SK-N-SH (cell line): ENCODE measurements at regions not wholly inside any gene's neighbourhood (a gene's known extent, or its start where the extent isn't known, plus 50 kb on each side); places are given as distances from the start of the nearest gene placed in this dataset.

Source experiments
- CTCF ChIA-PET: fragments of 300-600, 350-600 bp; formaldehyde crosslinking; extraction: SDS; loops from one replicate; lab custom pipeline; 2021; lab: Yijun Ruan, JAX
- POLR2A ChIA-PET: fragments of 350-600 bp; sonication (Branson Sonifier 250); formaldehyde crosslinking; extraction: SDS; loops from one replicate; lab custom pipeline; 2020; ENCODE audit warnings: antibody characterized with exemption, inconsistent platforms; lab: Yijun Ruan, JAX
- DNase-seq: peaks from one replicate; pipeline ENCODE4 v3.0.0; 2012
- H2AFZ ChIP-seq: fragments of 200-600 bp; sonication (generic); 2 replicates; pipeline ENCODE4 v1.8.1; 2016; ENCODE audit warnings: antibody characterized with exemption, mild to moderate bottlenecking, low read depth
- H3F3A ChIP-seq: fragments of 200-600 bp; sonication (generic); replicated peaks from 2 replicates; pipeline ENCODE3; 2016; ENCODE audit warnings: antibody characterized with exemption, mild to moderate bottlenecking; ENCODE audit not compliant: insufficient read depth
- H3K27ac ChIP-seq, 2 experiments: fragments of 200-500 bp in 1 of 2; fragments of 200-600 bp in 1 of 2; sonication (Bioruptor generic) in 1 of 2; sonication (generic), shearing (Covaris generic) in 1 of 2; 2 replicates each; pipeline versions ENCODE4 v1.5.1 to v1.6.1; 2014 to 2016; ENCODE audit warnings: low read depth in 2 of 2, inconsistent platforms in 1 of 2, low read length in 1 of 2, mild to moderate bottlenecking in 1 of 2, mixed read lengths in 1 of 2
- H3K27me3 ChIP-seq: fragments of 200-600 bp; sonication (generic), shearing (Covaris generic); 2 replicates; pipeline ENCODE4 v1.6.1; 2016; ENCODE audit warnings: mixed run types; ENCODE audit not compliant: insufficient read depth
- H3K36me3 ChIP-seq, 2 experiments: fragments of 200-500 bp in 1 of 2; fragments of 200-600 bp in 1 of 2; sonication (Bioruptor generic) in 1 of 2; sonication (generic) in 1 of 2; replicated peaks in 1 of 2; 2 replicates each; pipeline versions ENCODE3 to v1.5.1; 2014 to 2016; ENCODE audit warnings: low read length in 1 of 2, mild to moderate bottlenecking in 1 of 2; ENCODE audit not compliant: insufficient read depth in 2 of 2, control insufficient read depth in 1 of 2
- H3K4me1 ChIP-seq, 2 experiments: fragments of 200-500 bp in 1 of 2; fragments of 200-600 bp in 1 of 2; sonication (Bioruptor generic) in 1 of 2; sonication (generic), shearing (Covaris generic) in 1 of 2; 2 replicates each; pipeline versions ENCODE4 v1.5.1 to v1.6.1; 2014 to 2016; ENCODE audit warnings: low read depth in 1 of 2, low read length in 1 of 2, mixed run types in 1 of 2; ENCODE audit not compliant: insufficient read depth in 2 of 2, control insufficient read depth in 1 of 2
- H3K4me2 ChIP-seq: fragments of 200-600 bp; sonication (generic), shearing (Covaris generic); 2 replicates; pipeline ENCODE4 v1.6.1; 2017; ENCODE audit warnings: mixed run types
- H3K4me3 ChIP-seq, 2 experiments: fragments of 200-500 bp in 1 of 2; fragments of 200-600 bp in 1 of 2; sonication (Bioruptor generic) in 1 of 2; sonication (generic), shearing (Covaris generic) in 1 of 2; 2 replicates each; pipeline versions ENCODE4 v1.5.1 to v1.8.1; 2014 to 2016; ENCODE audit warnings: low read depth in 2 of 2, inconsistent platforms in 1 of 2, low read length in 1 of 2, mild to moderate bottlenecking in 1 of 2, mixed read lengths in 1 of 2, moderate library complexity in 1 of 2
- H3K79me2 ChIP-seq: fragments of 200-600 bp; sonication (generic); 2 replicates; pipeline ENCODE4 v1.8.1; 2017; ENCODE audit warnings: mild to moderate bottlenecking; ENCODE audit not compliant: insufficient read depth
- H3K9ac ChIP-seq: fragments of 200-600 bp; sonication (generic); 2 replicates; pipeline ENCODE4 v1.6.1; 2017; ENCODE audit warnings: mixed run types
- H3K9me2 ChIP-seq: fragments of 200-600 bp; sonication (generic); 2 replicates; pipeline ENCODE4 v1.6.1; 2017; ENCODE audit warnings: mixed run types
- H3K9me3 ChIP-seq: fragments of 200-600 bp; sonication (generic); 2 replicates; pipeline ENCODE4 v1.6.1; 2017; ENCODE audit warnings: mixed run types, mild to moderate bottlenecking, moderate library complexity
- H4K20me1 ChIP-seq: fragments of 200-600 bp; sonication (generic); 2 replicates; pipeline ENCODE4 v1.6.1; 2017; ENCODE audit warnings: mild to moderate bottlenecking, mixed run types; ENCODE audit not compliant: insufficient read depth
- EP300 ChIP-seq, 2 experiments: IDR thresholded peaks; 2 replicates each; pipeline versions ENCODE4 v1.4.0 to v1.6.1; 2012; ENCODE audit warnings: borderline replicate concordance in 1 of 2, low read depth in 1 of 2, low read length in 1 of 2
- EZH2phosphoT487 ChIP-seq: fragments of 200-600 bp; sonication (generic); IDR thresholded peaks from 2 replicates; pipeline ENCODE4 v1.6.1; 2017; ENCODE audit warnings: low read depth, mixed run types, mild to moderate bottlenecking, antibody characterized with exemption, moderate library complexity, borderline replicate concordance
- FOSL2 ChIP-seq: IDR thresholded peaks from 2 replicates; pipeline ENCODE4 v1.4.0; 2012; ENCODE audit warnings: low read depth, mild to moderate bottlenecking, moderate library complexity, borderline replicate concordance
- FOXM1 ChIP-seq: IDR thresholded peaks from 2 replicates; pipeline ENCODE4 v1.4.0; 2012; ENCODE audit warnings: low read depth, mild to moderate bottlenecking
- GABPA ChIP-seq: IDR thresholded peaks from 2 replicates; pipeline ENCODE4 v1.4.0; 2012; ENCODE audit warnings: low read depth, mild to moderate bottlenecking
- IRF3 ChIP-seq: fragments of 150-350 bp; IDR thresholded peaks from 2 replicates; pipeline ENCODE4 v1.6.1; 2016; ENCODE audit warnings: mild to moderate bottlenecking, low read depth, low read length
- JUND ChIP-seq: IDR thresholded peaks from 2 replicates; pipeline ENCODE4 v1.4.0; 2012
- MEF2A ChIP-seq: IDR thresholded peaks from 2 replicates; pipeline ENCODE4 v1.4.0; 2012; ENCODE audit warnings: low read depth, borderline replicate concordance
- MXI1 ChIP-seq: IDR thresholded peaks from 2 replicates; pipeline ENCODE4 v1.6.1; 2012; ENCODE audit warnings: mild to moderate bottlenecking, low read depth, low read length, improper control_type of control experiment
- NRF1 ChIP-seq: IDR thresholded peaks from 2 replicates; pipeline ENCODE4 v1.6.1; 2012; ENCODE audit warnings: low read depth, mild to moderate bottlenecking, low read length
- PBX3 ChIP-seq: IDR thresholded peaks from 2 replicates; pipeline ENCODE4; 2012
- POLR2AphosphoS5 ChIP-seq: IDR thresholded peaks from 2 replicates; pipeline ENCODE4 v1.6.1; 2012; ENCODE audit warnings: low read depth, low read length
- RAD21 ChIP-seq: IDR thresholded peaks from 2 replicates; pipeline ENCODE4 v1.6.1; 2012; ENCODE audit warnings: mild to moderate bottlenecking, low read length
- RFX5 ChIP-seq: IDR thresholded peaks from 2 replicates; pipeline ENCODE4 v1.6.1; 2012; ENCODE audit warnings: mild to moderate bottlenecking, improper control_type of control experiment, low read length
- RXRA ChIP-seq: IDR thresholded peaks from 2 replicates; pipeline ENCODE4 v1.4.0; 2012; ENCODE audit warnings: low read depth, mild to moderate bottlenecking, borderline replicate concordance
- SMC3 ChIP-seq: IDR thresholded peaks from 2 replicates; pipeline ENCODE4 v1.6.1; 2012; ENCODE audit warnings: low read depth, low read length, improper control_type of control experiment
- TAF1 ChIP-seq: IDR thresholded peaks from 2 replicates; pipeline ENCODE4 v1.6.1; 2012; ENCODE audit warnings: low read depth, mild to moderate bottlenecking, low read length, moderate library complexity, borderline replicate concordance
- USF1 ChIP-seq: IDR thresholded peaks from 2 replicates; pipeline ENCODE4 v1.4.0; 2012; ENCODE audit warnings: low read depth, borderline replicate concordance
- ZBTB33 ChIP-seq: IDR thresholded peaks from 2 replicates; pipeline ENCODE4 v1.4.0; 2012; ENCODE audit warnings: low read depth, borderline replicate concordance
- WGBS: methylation state at CpG from one replicate; pipeline ENCODE4 v1.1.6; 2017; ENCODE audit warnings: low lambda C conversion rate; 5-methylcytosine and 5-hydroxymethylcytosine counted together

GRCh38 chr3:146374146-146374545 lies 95.2 kb downstream of the PLSCR2 start:
- H3K9me2 ChIP-seq: no peaks in the 10 kb centered on the region
- no peaks in the 10 kb centered on the region for H3K9me3 ChIP-seq
- no peaks in the 10 kb centered on the region for H3K27me3 ChIP-seq
- no peaks in the 10 kb centered on the region for H4K20me1 ChIP-seq
- H3F3A ChIP-seq: no peaks in the 10 kb centered on the region
- DNase-seq: no peak
- CTCF ChIA-PET: no interaction called here
- H3K27ac ChIP-seq: no peak overlapping the region
- H3K79me2 ChIP-seq: no peaks in the 10 kb centered on the region
- H3K4me2 ChIP-seq: no peak overlapping the region
- no peak overlapping the region for H3K9ac ChIP-seq
- H3K36me3 ChIP-seq: no peaks in the 10 kb centered on the region
- H2AFZ ChIP-seq: no peak overlapping the region
- no peak for TF ChIP-seq GABPA
- no peak for TF ChIP-seq SMC3
- no peak for TF ChIP-seq NRF1
- TF ChIP-seq JUND: no peak
- no peak for TF ChIP-seq POLR2AphosphoS5
- TF ChIP-seq FOSL2: no peak
- TF ChIP-seq RXRA: no peak
- no peak for TF ChIP-seq FOXM1
- TF ChIP-seq IRF3: no peak
- no peak for TF ChIP-seq RFX5
- no peak for TF ChIP-seq MXI1
- TF ChIP-seq MEF2A: no peak
- no peak for TF ChIP-seq TAF1
- no peak for TF ChIP-seq EZH2phosphoT487
- POLR2A ChIA-PET: no interaction called here
- H3K4me3 ChIP-seq: no peak overlapping the region
- 0% methylated on average over 2 of the region's 2 CpGs for WGBS
- no peaks in the 10 kb centered on the region for H3K4me1 ChIP-seq

GRCh38 chr3:146371902-146372301 lies 97.5 kb downstream of the PLSCR2 start:
- H3K27ac ChIP-seq: no peak overlapping the region
- DNase-seq: no peak
- no peaks in the 10 kb centered on the region for H3K79me2 ChIP-seq
- 0 out of 2 replicates have a peak, but pooled peaks cover 4% of the 10 kb centered on the region for H3K9me2 ChIP-seq
- H3K4me3 ChIP-seq: no peak overlapping the region
- H3K27me3 ChIP-seq: no peaks in the 10 kb centered on the region
- no peaks in the 10 kb centered on the region for H3K36me3 ChIP-seq
- no peak overlapping the region for H3K9ac ChIP-seq
- no peaks in the 10 kb centered on the region for H4K20me1 ChIP-seq
- POLR2A ChIA-PET: no interaction called here
- no peak for TF ChIP-seq EP300 (IDR thresholded peaks at IDR 0.05; ENCODE audit: borderline replicate concordance in 1 of 2, low read depth in 1 of 2, low read length in 1 of 2)
- TF ChIP-seq USF1: no peak
- TF ChIP-seq POLR2AphosphoS5: no peak
- TF ChIP-seq MEF2A: no peak
- no peak for TF ChIP-seq RFX5
- no peak for TF ChIP-seq PBX3
- TF ChIP-seq RAD21: no peak
- no peak for TF ChIP-seq MXI1
- no peak for TF ChIP-seq RXRA
- no peak for TF ChIP-seq ZBTB33
- no peaks in the 10 kb centered on the region for H3F3A ChIP-seq
- no peaks in the 10 kb centered on the region for H3K9me3 ChIP-seq
- H2AFZ ChIP-seq: no peak overlapping the region
- WGBS: 0% methylated on average over 1 of the region's 1 CpG
- H3K4me1 ChIP-seq: no peaks in the 10 kb centered on the region
- no peak overlapping the region for H3K4me2 ChIP-seq
- CTCF ChIA-PET: no interaction called here
